ENCODE measurements at regions not wholly inside any gene's neighbourhood (a gene's known extent, or its start where the extent isn't known, plus 50 kb on each side); places are given as distances from the start of the nearest gene placed in this dataset.
"Not testable (repeated sequence)": the region's sequence is repeated elsewhere in the genome, so short reads cannot be mapped to it uniquely, and the experiment has no call there.

DNA sequence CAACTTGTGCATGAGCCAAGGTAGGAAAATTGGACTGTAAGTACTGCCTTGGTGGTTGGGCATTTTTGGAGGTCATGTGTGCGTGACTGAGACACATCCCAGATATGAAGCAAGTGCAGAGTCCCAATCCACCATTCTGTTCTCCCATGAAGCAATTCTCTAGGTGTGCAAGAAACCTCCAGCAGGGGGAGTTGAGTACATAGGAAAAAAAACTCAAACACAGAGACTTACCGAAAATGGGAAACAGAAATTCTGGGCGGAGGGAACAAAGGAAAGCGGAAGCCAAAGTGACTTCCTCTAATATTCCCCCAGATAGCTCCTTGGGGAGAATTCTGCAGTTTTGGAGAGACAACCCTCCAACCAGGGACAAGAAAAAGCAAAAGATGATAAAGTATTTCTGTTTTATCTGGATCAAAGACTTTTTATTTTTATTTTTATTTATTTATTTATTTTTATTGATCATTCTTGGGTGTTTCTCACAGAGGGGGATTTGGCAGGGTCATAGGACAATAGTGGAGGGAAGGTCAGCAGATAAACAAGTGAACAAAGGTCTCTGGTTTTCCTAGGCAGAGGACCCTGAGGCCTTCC lies 76.9 kb downstream of the APOBEC1 start:
- dilution Hi-C loops (cut with MboI; ENCODE audit: extremely low pct_ligation_motif_present, low sequenced_read_pairs); H4K20me1 ChIP-seq (replicated peaks; ENCODE audit: control insufficient read depth, extremely low read depth, insufficient read depth, low read length); H3K9ac ChIP-seq (replicated peaks; ENCODE audit: extremely low read depth, insufficient read depth, low read length); BruUV-seq (replicated peaks); H3K4me1 ChIP-seq (ENCODE audit: control insufficient read depth, extremely low read depth, insufficient read depth, low read length); H3K36me3 ChIP-seq (ENCODE audit: control insufficient read depth in 2 of 2, extremely low read depth in 1 of 2, insufficient read depth in 2 of 2, low read length in 2 of 2); H3K27me3 ChIP-seq (ENCODE audit: control insufficient read depth in 2 of 2, insufficient read depth in 2 of 2, low read length in 2 of 2); H3K4me3 ChIP-seq (replicated peaks in 1 of 3; ENCODE audit: insufficient read depth in 1 of 3, low read depth in 1 of 3, low read length in 3 of 3); H3K27ac ChIP-seq (ENCODE audit: insufficient read depth, low read depth, low read length); H3K79me2 ChIP-seq (ENCODE audit: control insufficient read depth, insufficient read depth, low read length); POLR2A ChIA-PET; H2AFZ ChIP-seq (ENCODE audit: low read depth, low read length); H3K4me2 ChIP-seq (ENCODE audit: insufficient read depth, low read length); H3K9me1 ChIP-seq (replicated peaks; ENCODE audit: control insufficient read depth, extremely low read depth, insufficient read depth, low read length); H3K9me3 ChIP-seq (replicated peaks; ENCODE audit: control insufficient read depth, insufficient read depth, low read length): not testable (repeated sequence)
- FAIRE-seq (peak; percentile 82), DNase-seq (ENCODE audit: low read depth, low spot score) (peak; percentile 62)
- CTCF ChIA-PET = interaction anchor here (1.4 kb wide), 1 partner anchor 53 kb away, joined by 9 read pairs; no protein-coding TSS in a partner anchor
- TF ChIP-seq, protein P1, sequence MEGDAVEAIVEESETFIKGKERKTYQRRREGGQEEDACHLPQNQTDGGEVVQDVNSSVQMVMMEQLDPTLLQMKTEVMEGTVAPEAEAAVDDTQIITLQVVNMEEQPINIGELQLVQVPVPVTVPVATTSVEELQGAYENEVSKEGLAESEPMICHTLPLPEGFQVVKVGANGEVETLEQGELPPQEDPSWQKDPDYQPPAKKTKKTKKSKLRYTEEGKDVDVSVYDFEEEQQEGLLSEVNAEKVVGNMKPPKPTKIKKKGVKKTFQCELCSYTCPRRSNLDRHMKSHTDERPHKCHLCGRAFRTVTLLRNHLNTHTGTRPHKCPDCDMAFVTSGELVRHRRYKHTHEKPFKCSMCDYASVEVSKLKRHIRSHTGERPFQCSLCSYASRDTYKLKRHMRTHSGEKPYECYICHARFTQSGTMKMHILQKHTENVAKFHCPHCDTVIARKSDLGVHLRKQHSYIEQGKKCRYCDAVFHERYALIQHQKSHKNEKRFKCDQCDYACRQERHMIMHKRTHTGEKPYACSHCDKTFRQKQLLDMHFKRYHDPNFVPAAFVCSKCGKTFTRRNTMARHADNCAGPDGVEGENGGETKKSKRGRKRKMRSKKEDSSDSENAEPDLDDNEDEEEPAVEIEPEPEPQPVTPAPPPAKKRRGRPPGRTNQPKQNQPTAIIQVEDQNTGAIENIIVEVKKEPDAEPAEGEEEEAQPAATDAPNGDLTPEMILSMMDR (IDR thresholded peaks at IDR 0.05; ENCODE audit: extremely low read depth in 1 of 2, insufficient read depth in 1 of 2, low read depth in 1 of 2, low read length in 2 of 2) = peak; percentile 56 to 72
- intact Hi-C loops (cut with micrococcal nuclease) = loop anchor here (1.0 kb wide), 1 partner anchor 49 kb away; no protein-coding TSS in a partner anchor

DNA sequence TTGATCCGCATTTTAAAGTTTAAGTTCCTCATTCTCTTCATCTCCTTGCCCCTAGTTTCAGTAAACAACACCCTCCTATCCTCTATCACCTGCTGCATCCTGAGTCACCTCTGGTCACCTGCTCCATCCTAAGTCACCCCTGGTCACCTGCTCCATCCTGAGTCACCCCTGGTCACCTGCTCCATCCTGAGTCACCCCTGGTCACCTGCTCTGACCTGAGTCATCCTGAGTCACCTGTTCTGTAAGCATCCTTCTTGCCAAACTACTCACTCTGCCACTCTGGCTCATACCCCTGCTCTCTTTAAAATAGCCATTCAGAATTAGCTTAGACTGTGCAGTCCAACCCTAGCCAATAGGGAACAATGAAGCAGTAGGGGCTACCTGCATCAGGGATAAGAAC lies 80.6 kb upstream of the CD163 start:
- H3K9me1 ChIP-seq (replicated peaks; ENCODE audit: control insufficient read depth, extremely low read depth, insufficient read depth, low read length); FAIRE-seq; BruUV-seq (replicated peaks); H3K36me3 ChIP-seq (ENCODE audit: control insufficient read depth in 2 of 2, extremely low read depth in 1 of 2, insufficient read depth in 2 of 2, low read length in 2 of 2); H4K20me1 ChIP-seq (replicated peaks; ENCODE audit: control insufficient read depth, extremely low read depth, insufficient read depth, low read length); H3K79me2 ChIP-seq (ENCODE audit: control insufficient read depth, insufficient read depth, low read length); H3K4me2 ChIP-seq (ENCODE audit: insufficient read depth, low read length); H3K9ac ChIP-seq (replicated peaks; ENCODE audit: extremely low read depth, insufficient read depth, low read length); POLR2A ChIA-PET; H3K9me3 ChIP-seq (replicated peaks; ENCODE audit: control insufficient read depth, insufficient read depth, low read length); H3K4me3 ChIP-seq (replicated peaks in 1 of 3; ENCODE audit: insufficient read depth in 1 of 3, low read depth in 1 of 3, low read length in 3 of 3); H2AFZ ChIP-seq (ENCODE audit: low read depth, low read length); H3K4me1 ChIP-seq (ENCODE audit: control insufficient read depth, extremely low read depth, insufficient read depth, low read length); intact Hi-C loops (cut with micrococcal nuclease); H3K27ac ChIP-seq (ENCODE audit: insufficient read depth, low read depth, low read length); H3K27me3 ChIP-seq (ENCODE audit: control insufficient read depth in 2 of 2, insufficient read depth in 2 of 2, low read length in 2 of 2); DNase-seq (ENCODE audit: low read depth, low spot score); dilution Hi-C loops (cut with MboI; ENCODE audit: extremely low pct_ligation_motif_present, low sequenced_read_pairs): not testable (repeated sequence)
- CTCF ChIA-PET = interaction anchor here (1.4 kb wide), 1 partner anchor 9 kb away, joined by 4 read pairs; no protein-coding TSS in a partner anchor
